C4-2B (cell line): ENCODE measurements at regions not wholly inside any gene's neighbourhood (a gene's known extent, or its start where the extent isn't known, plus 50 kb on each side); places are given as distances from the start of the nearest gene placed in this dataset.

Experiments
- H3K27ac ChIP-seq: fragments of 450-650 bp; 2 replicates; pipeline ENCODE4 v1.5.1; 2017
- ZFX ChIP-seq: fragments of 450-650 bp; IDR thresholded peaks from 2 replicates; pipeline ENCODE4 v1.6.1; 2017
- TF ChIP-seq, protein P1 (sequence below): fragments of 450-650 bp; conservative IDR thresholded peaks from 2 replicates; pipeline ENCODE4 v1.5.1; 2017; ENCODE audit warnings: mild to moderate bottlenecking

DNA sequence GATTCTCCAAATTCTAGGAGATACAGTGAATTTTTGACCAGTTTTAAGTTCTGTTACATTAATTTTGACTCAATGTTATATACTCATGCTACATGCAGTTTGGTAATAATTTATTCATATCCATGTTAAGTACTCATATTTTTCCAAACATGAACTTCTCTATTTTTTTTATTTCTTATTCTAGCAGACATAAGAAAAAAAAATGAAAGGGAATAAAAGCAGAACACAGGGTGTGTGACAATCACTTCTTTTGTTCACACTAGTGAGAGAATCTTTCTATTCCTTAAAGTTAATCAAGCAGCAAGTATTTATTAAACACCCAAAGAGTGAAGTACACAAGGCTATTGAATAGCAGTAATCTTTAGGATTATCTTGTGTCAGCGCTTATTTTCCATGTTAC lies 171.1 kb upstream of the ATP2B1 start:
- TF ChIP-seq, protein P1, sequence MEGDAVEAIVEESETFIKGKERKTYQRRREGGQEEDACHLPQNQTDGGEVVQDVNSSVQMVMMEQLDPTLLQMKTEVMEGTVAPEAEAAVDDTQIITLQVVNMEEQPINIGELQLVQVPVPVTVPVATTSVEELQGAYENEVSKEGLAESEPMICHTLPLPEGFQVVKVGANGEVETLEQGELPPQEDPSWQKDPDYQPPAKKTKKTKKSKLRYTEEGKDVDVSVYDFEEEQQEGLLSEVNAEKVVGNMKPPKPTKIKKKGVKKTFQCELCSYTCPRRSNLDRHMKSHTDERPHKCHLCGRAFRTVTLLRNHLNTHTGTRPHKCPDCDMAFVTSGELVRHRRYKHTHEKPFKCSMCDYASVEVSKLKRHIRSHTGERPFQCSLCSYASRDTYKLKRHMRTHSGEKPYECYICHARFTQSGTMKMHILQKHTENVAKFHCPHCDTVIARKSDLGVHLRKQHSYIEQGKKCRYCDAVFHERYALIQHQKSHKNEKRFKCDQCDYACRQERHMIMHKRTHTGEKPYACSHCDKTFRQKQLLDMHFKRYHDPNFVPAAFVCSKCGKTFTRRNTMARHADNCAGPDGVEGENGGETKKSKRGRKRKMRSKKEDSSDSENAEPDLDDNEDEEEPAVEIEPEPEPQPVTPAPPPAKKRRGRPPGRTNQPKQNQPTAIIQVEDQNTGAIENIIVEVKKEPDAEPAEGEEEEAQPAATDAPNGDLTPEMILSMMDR, result no peak
- TF ChIP-seq ZFX, result no peak
- H3K27ac ChIP-seq, result no peak overlapping the region

DNA sequence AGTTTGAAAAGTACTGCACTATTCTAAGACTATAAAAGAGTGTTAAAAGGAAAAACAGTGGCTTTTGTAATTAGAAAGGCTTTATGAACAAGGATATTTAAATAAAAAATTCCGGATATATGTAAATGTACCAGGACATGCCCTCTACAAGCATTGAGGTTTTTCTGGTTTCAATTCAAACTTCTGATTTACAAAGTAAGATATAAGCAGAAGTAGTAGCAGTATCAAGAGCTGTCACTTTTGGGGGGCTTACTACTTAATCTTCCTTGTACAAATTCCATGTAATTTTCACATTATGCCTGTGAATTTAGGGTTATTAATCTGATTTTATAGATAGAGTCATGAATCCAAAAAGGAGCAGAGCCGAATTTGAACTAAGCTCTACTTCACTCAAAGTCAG lies 170.3 kb upstream of the ATP2B1 start:
- no peak overlapping the region for H3K27ac ChIP-seq
- TF ChIP-seq, protein P1, result no peak
- TF ChIP-seq ZFX, result no peak

DNA sequence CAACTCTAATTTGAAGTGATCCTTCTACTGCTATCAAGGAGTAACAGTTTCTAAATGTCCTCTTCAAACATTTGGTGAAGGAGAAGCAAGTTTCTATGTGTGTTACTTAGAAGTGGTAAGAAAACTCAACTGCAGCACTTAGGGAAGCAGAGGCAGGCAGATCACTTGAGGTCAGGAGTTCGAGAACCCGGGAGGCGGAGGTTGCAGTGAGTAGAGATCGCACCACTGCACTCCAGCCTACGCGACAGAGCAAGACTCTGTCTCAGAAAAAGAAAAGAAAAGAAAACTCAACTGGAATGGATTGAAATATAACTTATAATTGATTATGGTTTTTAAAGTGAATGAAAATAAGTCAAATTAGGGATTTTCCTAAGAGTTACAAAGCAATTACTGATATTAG lies 169.7 kb upstream of the ATP2B1 start:
- TF ChIP-seq ZFX, result no peak
- TF ChIP-seq, protein P1, result no peak

DNA sequence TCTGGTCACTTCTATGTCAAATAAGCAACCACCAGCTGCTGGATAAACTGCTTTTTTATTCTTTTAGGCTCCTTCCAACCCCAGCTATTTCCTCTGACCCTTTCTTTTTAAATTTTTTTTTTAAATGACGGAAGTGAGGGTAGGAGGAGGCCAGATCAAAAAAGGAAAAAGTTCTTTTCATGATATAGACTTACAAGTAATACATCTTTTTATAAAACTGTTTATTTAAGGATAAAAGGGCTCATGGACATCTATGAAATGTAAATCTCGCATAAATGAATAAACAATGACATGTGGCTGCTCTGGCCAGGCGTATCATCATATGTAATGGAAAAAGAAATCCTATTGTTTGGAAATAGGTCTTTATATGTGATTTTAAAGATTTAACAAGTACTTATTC lies 169.0 kb upstream of the ATP2B1 start:
- no peak for TF ChIP-seq ZFX
- TF ChIP-seq, protein P1, result no peak
- H3K27ac ChIP-seq, result no peak overlapping the region

More for the DNA sequence above, 169.7 kb upstream of the ATP2B1 start:
- H3K27ac ChIP-seq, result peak overlapping the region; percentile 65

DNA sequence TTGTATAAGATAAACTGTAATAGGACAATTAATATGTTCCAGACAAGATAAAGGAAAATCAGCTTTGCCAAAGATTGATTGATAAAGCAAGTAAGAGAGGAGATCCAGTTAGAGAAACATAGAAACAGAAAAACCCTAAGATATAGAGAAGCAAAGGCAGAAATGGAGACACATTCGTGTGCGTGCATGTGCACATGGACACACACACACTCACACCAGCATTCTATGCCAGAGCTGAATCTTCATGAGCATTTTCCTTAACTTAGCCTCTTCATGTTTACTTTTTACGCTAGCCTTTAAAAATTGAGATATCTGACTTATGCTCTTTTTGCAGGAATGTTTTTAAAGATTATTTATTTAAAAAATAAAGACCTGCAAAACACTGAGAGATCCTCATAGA lies 168.5 kb upstream of the ATP2B1 start:
- TF ChIP-seq, protein P1, result no peak
- no peak for TF ChIP-seq ZFX
- H3K27ac ChIP-seq, result no peak overlapping the region

DNA sequence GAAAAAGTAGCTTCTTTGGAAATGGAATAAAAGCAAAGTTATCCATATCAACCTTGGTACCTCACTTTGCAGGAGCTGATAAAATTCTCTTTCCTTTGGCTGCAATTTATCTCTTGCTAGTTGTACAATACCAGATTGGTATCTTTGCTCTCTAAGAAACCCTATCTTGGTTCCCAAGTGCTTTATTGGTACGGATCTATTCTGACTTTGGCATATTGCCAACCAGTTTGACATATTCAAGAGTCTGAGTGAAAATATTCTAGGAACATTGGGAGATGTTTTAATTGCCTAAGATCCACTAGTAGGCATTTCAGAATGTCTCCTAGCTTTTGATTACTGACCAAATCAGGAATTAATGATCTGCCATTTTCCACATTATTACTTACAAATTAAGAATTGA lies 167.2 kb upstream of the ATP2B1 start:
- no peak overlapping the region for H3K27ac ChIP-seq
- TF ChIP-seq, protein P1, result no peak
- TF ChIP-seq ZFX, result no peak

DNA sequence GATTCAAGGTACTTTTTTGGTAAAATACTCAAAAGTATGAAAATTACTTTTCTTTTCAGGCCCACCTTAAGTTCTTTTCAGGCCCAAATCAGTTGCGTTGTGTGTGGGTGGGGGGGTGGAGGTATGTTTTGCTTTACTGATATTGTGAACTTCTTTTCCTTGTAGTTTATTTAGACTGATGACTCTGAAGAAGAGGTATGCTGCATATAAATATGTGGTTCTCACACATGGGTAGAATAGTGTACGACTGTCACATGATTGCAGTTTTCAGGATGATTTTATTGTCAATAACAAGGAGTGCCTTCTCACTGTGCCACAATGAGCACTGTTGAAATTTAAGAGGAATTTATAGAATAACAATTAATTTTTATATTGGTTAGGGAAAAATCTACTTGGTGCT lies 166.6 kb upstream of the ATP2B1 start:
- TF ChIP-seq ZFX, result no peak
- TF ChIP-seq, protein P1, result no peak
- no peak overlapping the region for H3K27ac ChIP-seq
